Tibial nerve (tissue), 4 donors: ENCODE measurements at regions not wholly inside any gene's neighbourhood (a gene's known extent, or its start where the extent isn't known, plus 50 kb on each side); places are given as distances from the start of the nearest gene placed in this dataset.
"Not testable (repeated sequence)": the region's sequence is repeated elsewhere in the genome, so short reads cannot be mapped to it uniquely, and the experiment has no call there.

ENCODE experiments used
- EP300 ChIP-seq, 2 donors: sonication (generic); formaldehyde crosslinking; IDR thresholded peaks; one replicate each; pipeline ENCODE4 v1.6.1; 2017; ENCODE audit warnings: antibody characterized with exemption in 2 of 2, mild to moderate bottlenecking in 1 of 2
- POLR2A ChIP-seq, 2 donors: fragments of 450-650 bp; IDR thresholded peaks; one replicate each; pipeline ENCODE4 v1.6.1; 2017; ENCODE audit warnings: antibody characterized with exemption in 2 of 2, mild to moderate bottlenecking in 2 of 2, moderate library complexity in 2 of 2
- TF ChIP-seq, protein P1 (sequence below), 5 experiments: fragments of 200-600 bp in 3 of 5; fragments of 450-650 bp in 2 of 5; sonication (generic) in 3 of 5; IDR thresholded peaks; one replicate each; pipeline ENCODE4 v1.5.1; 2016 to 2019; ENCODE audit warnings: antibody characterized with exemption in 5 of 5, mild to moderate bottlenecking in 3 of 5, moderate library complexity in 2 of 5

DNA sequence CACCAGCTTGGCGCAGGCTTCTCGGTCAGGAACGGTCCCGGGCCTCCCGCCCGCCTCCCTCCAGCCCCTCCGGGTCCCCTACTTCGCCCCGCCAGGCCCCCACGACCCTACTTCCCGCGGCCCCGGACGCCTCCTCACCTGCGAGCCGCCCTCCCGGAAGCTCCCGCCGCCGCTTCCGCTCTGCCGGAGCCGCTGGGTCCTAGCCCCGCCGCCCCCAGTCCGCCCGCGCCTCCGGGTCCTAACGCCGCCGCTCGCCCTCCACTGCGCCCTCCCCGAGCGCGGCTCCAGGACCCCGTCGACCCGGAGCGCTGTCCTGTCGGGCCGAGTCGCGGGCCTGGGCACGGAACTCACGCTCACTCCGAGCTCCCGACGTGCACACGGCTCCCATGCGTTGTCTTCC, 422.3 kb downstream of the OR4F29 start:
- TF ChIP-seq, protein P1, sequence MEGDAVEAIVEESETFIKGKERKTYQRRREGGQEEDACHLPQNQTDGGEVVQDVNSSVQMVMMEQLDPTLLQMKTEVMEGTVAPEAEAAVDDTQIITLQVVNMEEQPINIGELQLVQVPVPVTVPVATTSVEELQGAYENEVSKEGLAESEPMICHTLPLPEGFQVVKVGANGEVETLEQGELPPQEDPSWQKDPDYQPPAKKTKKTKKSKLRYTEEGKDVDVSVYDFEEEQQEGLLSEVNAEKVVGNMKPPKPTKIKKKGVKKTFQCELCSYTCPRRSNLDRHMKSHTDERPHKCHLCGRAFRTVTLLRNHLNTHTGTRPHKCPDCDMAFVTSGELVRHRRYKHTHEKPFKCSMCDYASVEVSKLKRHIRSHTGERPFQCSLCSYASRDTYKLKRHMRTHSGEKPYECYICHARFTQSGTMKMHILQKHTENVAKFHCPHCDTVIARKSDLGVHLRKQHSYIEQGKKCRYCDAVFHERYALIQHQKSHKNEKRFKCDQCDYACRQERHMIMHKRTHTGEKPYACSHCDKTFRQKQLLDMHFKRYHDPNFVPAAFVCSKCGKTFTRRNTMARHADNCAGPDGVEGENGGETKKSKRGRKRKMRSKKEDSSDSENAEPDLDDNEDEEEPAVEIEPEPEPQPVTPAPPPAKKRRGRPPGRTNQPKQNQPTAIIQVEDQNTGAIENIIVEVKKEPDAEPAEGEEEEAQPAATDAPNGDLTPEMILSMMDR (IDR thresholded peaks at IDR 0.05), result not testable (repeated sequence)
- not testable (repeated sequence) for TF ChIP-seq POLR2A, EP300 (IDR thresholded peaks at IDR 0.05)
